Stimulated activated CD4-positive, alpha-beta T cell treated with anti-CD3 and anti-CD28 coated beads, Interleukin-1b, Interleukin-23, amount 100 ng/mL, for 1 hour (primary cell): ENCODE measurements at regions not wholly inside any gene's neighbourhood (a gene's known extent, or its start where the extent isn't known, plus 50 kb on each side); places are given as distances from the start of the nearest gene placed in this dataset.
"Not testable (repeated sequence)": the region's sequence is repeated elsewhere in the genome, so short reads cannot be mapped to it uniquely, and the experiment has no call there.

ENCODE experiments used
- DNase-seq, 2 donors: peaks; one replicate each; pipeline ENCODE4 v3.0.0-alpha.2; 2020; ENCODE audit warnings: low read depth in 2 of 2

GRCh38 chr10:118870467-118871243 lies 115.9 kb upstream of the CACUL1 start:
- no peak for DNase-seq

GRCh38 chr10:118871244-118871865 lies 116.6 kb upstream of the CACUL1 start:
- no peak for DNase-seq

GRCh38 chr10:118873091-118873737 lies 118.4 kb upstream of the CACUL1 start:
- no peak for DNase-seq

- no peak for DNase-seq
Observed at GRCh38 chr10:118873738-118874105, 119.0 kb upstream of the CACUL1 start.

- no peak for DNase-seq
Observed at GRCh38 chr10:118874171-118874570, 119.4 kb upstream of the CACUL1 start.

GRCh38 chr10:118875087-118875486 lies 120.3 kb upstream of the CACUL1 start:
- no peak for DNase-seq

- no peak for DNase-seq
Observed at GRCh38 chr10:118882741-118883140, 128.0 kb upstream of the CACUL1 start.

- no peak for DNase-seq
Observed at GRCh38 chr10:118892255-118892654, 137.3 kb upstream of the NANOS1 start.

GRCh38 chr10:118894891-118895290 lies 134.6 kb upstream of the NANOS1 start:
- not testable (repeated sequence) for DNase-seq

GRCh38 chr10:118900617-118901016 lies 128.9 kb upstream of the NANOS1 start:
- DNase-seq, result no peak

GRCh38 chr10:118901380-118901779 lies 128.1 kb upstream of the NANOS1 start:
- no peak for DNase-seq

GRCh38 chr10:118901906-118902305 lies 127.6 kb upstream of the NANOS1 start:
- no peak for DNase-seq

- DNase-seq, result not testable (repeated sequence)
Observed at GRCh38 chr10:118902656-118903055, 126.9 kb upstream of the NANOS1 start.

GRCh38 chr10:118903251-118903650 lies 126.3 kb upstream of the NANOS1 start:
- DNase-seq, result no peak

GRCh38 chr10:118903691-118904090 lies 125.8 kb upstream of the NANOS1 start:
- no peak for DNase-seq

GRCh38 chr10:118904286-118904685 lies 125.2 kb upstream of the NANOS1 start:
- DNase-seq, result no peak

- DNase-seq, result no peak
Observed at GRCh38 chr10:118907051-118907450, 122.5 kb upstream of the NANOS1 start.

- DNase-seq, result no peak
Observed at GRCh38 chr10:118908557-118909256, 120.8 kb upstream of the NANOS1 start.

- no peak for DNase-seq
Observed at GRCh38 chr10:118910702-118911101, 118.8 kb upstream of the NANOS1 start.

GRCh38 chr10:118911363-118911762 lies 118.2 kb upstream of the NANOS1 start:
- DNase-seq, result no peak

GRCh38 chr10:118912961-118913600 lies 116.4 kb upstream of the NANOS1 start:
- no peak for DNase-seq

- DNase-seq, result no peak
Observed at GRCh38 chr10:118913825-118914224, 115.7 kb upstream of the NANOS1 start.
